ENCODE measurements at regions not wholly inside any gene's neighbourhood (a gene's known extent, or its start where the extent isn't known, plus 50 kb on each side); places are given as distances from the start of the nearest gene placed in this dataset.

GRCh38 chr13:44293908-44294735 is 79.5 kb upstream of the SERP2 start:
- peaks cover 34% of the 10 kb centered on the region for H3K4me1 Mint-ChIP-seq
- Histone ChIP-seq H3K27ac (ENCODE audit: low read depth in 1 of 2, low read length in 2 of 2) (peak overlapping the region in 1 of 2 donors; percentile 80), H3K9me3 (replicated peaks in 1 of 2; ENCODE audit: control insufficient read depth in 1 of 2, insufficient read depth in 1 of 2, low read length in 2 of 2) (no peaks in the 10 kb centered on the region), H3K36me3 (replicated peaks in 1 of 2; ENCODE audit: control insufficient read depth in 1 of 2, insufficient read depth in 2 of 2, low read length in 2 of 2) (no peaks in the 10 kb centered on the region), H2AFZ (ENCODE audit: insufficient read depth, low read depth, low read length, poor library complexity, severe bottlenecking) (peak overlapping the region; percentile 19), H3K27me3 (ENCODE audit: control insufficient read depth in 2 of 2, insufficient read depth in 2 of 2, low read length in 2 of 2) (no peaks in the 10 kb centered on the region), H3K9ac (ENCODE audit: insufficient read depth, low read length, poor library complexity, severe bottlenecking) (peak overlapping the region; percentile 11), H3K4me3 (replicated peaks in 1 of 3; ENCODE audit: low read depth in 2 of 3, low read length in 3 of 3) (peak overlapping the region in 1 of 3 experiments; percentile 3), H3K4me2 (replicated peaks; ENCODE audit: extremely low read depth, low read length, poor library complexity, severe bottlenecking) (peak overlapping the region; percentile 24), H3K79me2 (ENCODE audit: insufficient read depth, low read length) (no peaks in the 10 kb centered on the region), H3K4me1 (ENCODE audit: control insufficient read depth in 1 of 2, insufficient read depth in 2 of 2, low read length in 2 of 2) (peaks cover 20 to 30% of the 10 kb centered on the region in 2 donors), H4K20me1 (ENCODE audit: insufficient read depth, low read length) (no peaks in the 10 kb centered on the region)
- 79% methylated on average over 2 of the region's 3 CpGs for WGBS (ENCODE audit: insufficient coverage)
- TF ChIP-seq, protein P1, sequence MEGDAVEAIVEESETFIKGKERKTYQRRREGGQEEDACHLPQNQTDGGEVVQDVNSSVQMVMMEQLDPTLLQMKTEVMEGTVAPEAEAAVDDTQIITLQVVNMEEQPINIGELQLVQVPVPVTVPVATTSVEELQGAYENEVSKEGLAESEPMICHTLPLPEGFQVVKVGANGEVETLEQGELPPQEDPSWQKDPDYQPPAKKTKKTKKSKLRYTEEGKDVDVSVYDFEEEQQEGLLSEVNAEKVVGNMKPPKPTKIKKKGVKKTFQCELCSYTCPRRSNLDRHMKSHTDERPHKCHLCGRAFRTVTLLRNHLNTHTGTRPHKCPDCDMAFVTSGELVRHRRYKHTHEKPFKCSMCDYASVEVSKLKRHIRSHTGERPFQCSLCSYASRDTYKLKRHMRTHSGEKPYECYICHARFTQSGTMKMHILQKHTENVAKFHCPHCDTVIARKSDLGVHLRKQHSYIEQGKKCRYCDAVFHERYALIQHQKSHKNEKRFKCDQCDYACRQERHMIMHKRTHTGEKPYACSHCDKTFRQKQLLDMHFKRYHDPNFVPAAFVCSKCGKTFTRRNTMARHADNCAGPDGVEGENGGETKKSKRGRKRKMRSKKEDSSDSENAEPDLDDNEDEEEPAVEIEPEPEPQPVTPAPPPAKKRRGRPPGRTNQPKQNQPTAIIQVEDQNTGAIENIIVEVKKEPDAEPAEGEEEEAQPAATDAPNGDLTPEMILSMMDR (IDR thresholded peaks at IDR 0.05): no peak
- peak overlapping the region in 1 of 2 donors; percentile 68 for H3K4me3 Mint-ChIP-seq
- intact Hi-C loops (cut with micrococcal nuclease): loop anchor here (2.0 to 5.0 kb wide), 2 partner anchors 35 to 37 kb away; no protein-coding TSS in a partner anchor
- H3K36me3 Mint-ChIP-seq: no peaks in the 10 kb centered on the region
- H3K27me3 Mint-ChIP-seq (ENCODE audit: low read depth in 3 of 3): peaks cover 0 to 2% (median 0%) of the 10 kb centered on the region in 3 donors
- peaks cover 0 to 3% (median 0%) of the 10 kb centered on the region in 7 donors for H3K9me3 Mint-ChIP-seq
- peak overlapping the region; percentile 79 to 91 (median 89) for H3K27ac Mint-ChIP-seq
- peak in 1 of 3 donors; percentile 47 for DNase-seq

DNA sequence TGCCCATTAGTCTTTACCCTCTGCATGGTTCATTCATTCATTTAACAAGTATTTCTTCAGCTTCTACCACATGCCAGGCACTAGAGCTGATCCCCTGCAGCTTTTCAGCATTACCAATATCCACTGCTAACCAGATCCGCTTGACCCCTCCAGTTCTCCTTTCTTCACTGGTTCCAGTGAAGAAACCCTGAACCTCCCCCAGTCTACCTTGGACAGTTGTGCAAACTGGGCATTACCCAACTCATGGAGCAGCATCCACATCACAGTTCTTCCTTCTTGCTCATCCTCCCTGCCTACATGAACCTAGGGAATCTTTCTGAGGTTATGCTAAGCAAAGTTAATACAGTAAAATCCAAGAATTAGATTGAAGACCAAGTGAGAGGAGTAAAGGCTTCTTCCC is 78.7 kb upstream of the SERP2 start:
- Histone ChIP-seq H3K9me3 (replicated peaks in 1 of 2; ENCODE audit: control insufficient read depth in 1 of 2, insufficient read depth in 1 of 2, low read length in 2 of 2) (no peaks in the 10 kb centered on the region), H4K20me1 (ENCODE audit: insufficient read depth, low read length) (no peaks in the 10 kb centered on the region), H3K36me3 (replicated peaks in 1 of 2; ENCODE audit: control insufficient read depth in 1 of 2, insufficient read depth in 2 of 2, low read length in 2 of 2) (no peaks in the 10 kb centered on the region), H3K4me2 (replicated peaks; ENCODE audit: extremely low read depth, low read length, poor library complexity, severe bottlenecking) (no peak overlapping the region), H2AFZ (ENCODE audit: insufficient read depth, low read depth, low read length, poor library complexity, severe bottlenecking) (no peak overlapping the region), H3K4me3 (replicated peaks in 1 of 3; ENCODE audit: low read depth in 2 of 3, low read length in 3 of 3) (peak overlapping the region in 1 of 3 experiments; percentile 3), H3K27ac (ENCODE audit: low read depth in 1 of 2, low read length in 2 of 2) (peak overlapping the region in 1 of 2 donors; percentile 80), H3K9ac (ENCODE audit: insufficient read depth, low read length, poor library complexity, severe bottlenecking) (no peak overlapping the region), H3K4me1 (ENCODE audit: control insufficient read depth in 1 of 2, insufficient read depth in 2 of 2, low read length in 2 of 2) (peaks cover 20 to 30% of the 10 kb centered on the region in 2 donors), H3K27me3 (ENCODE audit: control insufficient read depth in 2 of 2, insufficient read depth in 2 of 2, low read length in 2 of 2) (no peaks in the 10 kb centered on the region), H3K79me2 (ENCODE audit: insufficient read depth, low read length) (no peaks in the 10 kb centered on the region)
- H3K36me3 Mint-ChIP-seq: no peaks in the 10 kb centered on the region
- intact Hi-C loops (cut with micrococcal nuclease): loop anchor here in 1 of 2 donors (5.0 kb wide), 1 partner anchor 38 kb away; no protein-coding TSS in a partner anchor
- TF ChIP-seq, protein P1 (IDR thresholded peaks at IDR 0.05): no peak
- peak overlapping the region in 1 of 2 donors; percentile 51 for H3K4me3 Mint-ChIP-seq
- peaks cover 34% of the 10 kb centered on the region for H3K4me1 Mint-ChIP-seq
- H3K9me3 Mint-ChIP-seq: peaks cover 0 to 3% (median 0%) of the 10 kb centered on the region in 7 donors
- H3K27ac Mint-ChIP-seq: peak overlapping the region in 4 of 7 donors; percentile 8 to 72 (median 50)
- DNase-seq: peak; percentile 32 to 84 (median 59)
- H3K27me3 Mint-ChIP-seq (ENCODE audit: low read depth in 3 of 3): peaks cover 0 to 2% (median 0%) of the 10 kb centered on the region in 3 donors
- 65% methylated on average over 1 of the region's 1 CpG for WGBS (ENCODE audit: insufficient coverage)
